Mucosa of descending colon (tissue), 3 donors: ENCODE measurements at regions not wholly inside any gene's neighbourhood (a gene's known extent, or its start where the extent isn't known, plus 50 kb on each side); places are given as distances from the start of the nearest gene placed in this dataset.

Experiments used
- ATAC-seq: fragments of 200-7000 bp; cut with Tn5 transposase; one replicate; pipeline ENCODE4 v1.9.1; 2020; ENCODE audit warnings: mild to moderate bottlenecking, moderate library complexity
- DNase-seq, 3 donors: peaks; one replicate each; pipeline ENCODE4 v3.0.0-alpha.2; 2020
- H3K36me3 ChIP-seq: fragments of 200-600 bp; one replicate; pipeline ENCODE4 v1.8.0; 2021; ENCODE audit warnings: low read depth, mild to moderate bottlenecking
- H3K4me1 ChIP-seq: fragments of 200-600 bp; one replicate; pipeline ENCODE4 v1.8.0; 2021; ENCODE audit warnings: low read depth, mild to moderate bottlenecking
- H3K4me3 ChIP-seq: fragments of 200-600 bp; one replicate; pipeline ENCODE4 v1.8.0; 2021; ENCODE audit warnings: mild to moderate bottlenecking
- H3K9me3 ChIP-seq: fragments of 200-600 bp; one replicate; pipeline ENCODE4 v1.8.0; 2021; ENCODE audit warnings: mild to moderate bottlenecking
- CTCF ChIP-seq: fragments of 200-600 bp; IDR thresholded peaks from one replicate; pipeline ENCODE4 v1.8.0; 2022; ENCODE audit warnings: antibody characterized with exemption, mild to moderate bottlenecking
- intact Hi-C, 2 donors: fragments of 100-400 bp; cut with DNase I in 1 of 2; cut with micrococcal nuclease in 1 of 2; formaldehyde crosslinking; loops; one replicate each; pipeline versions ENCODE4 v1.11.0 to v1.11.1; 2022; cut with DNase I, micrococcal nuclease
- donor health status: DM: no; HTN: no; CAD: no; lungs with moderate emphysema.
- donor health status: DM: no; HTN: no; CAD: no.
- donor health status: DM: no; HTN: yes; CAD: no.

GRCh38 chr17:77382356-77382911, 241.7 kb downstream of the SEC14L1 start:
- no peaks in the 10 kb centered on the region for H3K36me3 ChIP-seq
- DNase-seq (no peak), ATAC-seq (peak; percentile 23)
- H3K9me3 ChIP-seq = no peaks in the 10 kb centered on the region
- TF ChIP-seq CTCF = no peak
- peaks cover 35% of the 10 kb centered on the region for H3K4me1 ChIP-seq
- intact Hi-C loops = no loop called here
- no peak overlapping the region for H3K4me3 ChIP-seq

- Histone ChIP-seq H3K4me3 (no peak overlapping the region), H3K9me3 (no peaks in the 10 kb centered on the region), H3K36me3 (no peaks in the 10 kb centered on the region), H3K4me1 (peaks cover 35% of the 10 kb centered on the region)
- intact Hi-C loops = no loop called here
- ATAC-seq (peak; percentile 48), DNase-seq (no peak)
- TF ChIP-seq CTCF = no peak
These were observed 242.3 kb downstream of the SEC14L1 start for GRCh38 chr17:77382966-77383612.

- ATAC-seq (no peak), DNase-seq (no peak)
- Histone ChIP-seq H3K9me3 (no peaks in the 10 kb centered on the region), H3K36me3 (no peaks in the 10 kb centered on the region), H3K4me1 (peaks cover 41% of the 10 kb centered on the region), H3K4me3 (no peak overlapping the region)
- TF ChIP-seq CTCF = no peak
- intact Hi-C loops = no loop called here
These were observed 243.1 kb downstream of the SEC14L1 start for GRCh38 chr17:77383613-77384608.

- H3K9me3 ChIP-seq = no peaks in the 10 kb centered on the region
- H3K4me3 ChIP-seq = no peak overlapping the region
- no peaks in the 10 kb centered on the region for H3K36me3 ChIP-seq
- H3K4me1 ChIP-seq = peaks cover 43% of the 10 kb centered on the region
- no peak for DNase-seq
- ATAC-seq = no peak
- TF ChIP-seq CTCF = no peak
- intact Hi-C loops = no loop called here
These were observed 245.2 kb downstream of the SEC14L1 start for GRCh38 chr17:77385750-77386501.

GRCh38 chr17:77386502-77387192, 245.9 kb downstream of the SEC14L1 start:
- intact Hi-C loops = no loop called here
- H3K9me3 ChIP-seq = no peaks in the 10 kb centered on the region
- H3K4me3 ChIP-seq = no peak overlapping the region
- H3K36me3 ChIP-seq = no peaks in the 10 kb centered on the region
- peaks cover 48% of the 10 kb centered on the region for H3K4me1 ChIP-seq
- no peak for TF ChIP-seq CTCF
- DNase-seq (no peak), ATAC-seq (no peak)
